Tibial artery (tissue), 4 donors: ENCODE measurements at regions not wholly inside any gene's neighbourhood (a gene's known extent, or its start where the extent isn't known, plus 50 kb on each side); places are given as distances from the start of the nearest gene placed in this dataset.
"Not testable (repeated sequence)": the region's sequence is repeated elsewhere in the genome, so short reads cannot be mapped to it uniquely, and the experiment has no call there.

Experiments
- DNase-seq, 2 donors: peaks; one replicate each; pipeline ENCODE4 v3.0.0-alpha.2; 2019
- H3K27ac ChIP-seq, 2 donors: fragments of 200-600 bp; sonication (generic) in 1 of 2; 1 replicate in 1 of 2; 2 replicates in 1 of 2; pipeline ENCODE4 v1.5.1; 2018 to 2019; ENCODE audit warnings: mild to moderate bottlenecking in 1 of 2
- H3K27me3 ChIP-seq, 2 donors: fragments of 200-600 bp; sonication (generic) in 1 of 2; one replicate each; pipeline versions ENCODE4 v1.5.1 to v1.6.0; 2016 to 2019
- H3K36me3 ChIP-seq, 3 donors: fragments of 200-600 bp; sonication (generic) in 2 of 3; one replicate each; pipeline ENCODE4 v1.5.1; 2016 to 2019; ENCODE audit warnings: mild to moderate bottlenecking in 2 of 3
- H3K4me1 ChIP-seq, 4 donors: fragments of 200-600 bp; sonication (generic) in 2 of 4; 1 replicate in 3 of 4; 2 replicates in 1 of 4; pipeline ENCODE4 v1.5.1; 2016 to 2019
- H3K4me3 ChIP-seq, 2 donors: fragments of 200-600 bp; sonication (generic) in 1 of 2; 1 replicate in 1 of 2; 2 replicates in 1 of 2; pipeline ENCODE4 v1.5.1; 2018 to 2019; ENCODE audit warnings: mild to moderate bottlenecking in 2 of 2
- H3K9me3 ChIP-seq, 3 donors: fragments of 200-600 bp; sonication (generic) in 1 of 3; one replicate each; pipeline ENCODE4 v1.5.1; 2016 to 2019
- CTCF ChIP-seq, 2 experiments: fragments of 200-600 bp in 1 of 2; fragments of 450-650 bp in 1 of 2; IDR thresholded peaks; one replicate each; pipeline ENCODE4 v1.5.1; 2017 to 2019; ENCODE audit warnings: antibody characterized with exemption in 2 of 2, mild to moderate bottlenecking in 1 of 2, moderate library complexity in 1 of 2
- intact Hi-C: fragments of 100-400 bp; cut with DNase I; formaldehyde crosslinking; loops from one replicate; pipeline ENCODE4 v1.15.0; 2023; ENCODE audit warnings: low total_unique reads

GRCh38 chr6:68235326-68235784 lies 399.7 kb upstream of the ADGRB3 start:
- no peak overlapping the region for H3K4me3 ChIP-seq
- no peak overlapping the region for H3K27ac ChIP-seq
- no peaks in the 10 kb centered on the region for H3K9me3 ChIP-seq
- no peaks in the 10 kb centered on the region for H3K36me3 ChIP-seq
- no peak for TF ChIP-seq CTCF (IDR thresholded peaks at IDR 0.05)
- DNase-seq: no peak
- no peaks in the 10 kb centered on the region for H3K27me3 ChIP-seq
- intact Hi-C loops: no loop called here
- no peaks in the 10 kb centered on the region for H3K4me1 ChIP-seq

GRCh38 chr6:68233623-68234022 lies 401.5 kb upstream of the ADGRB3 start:
- no peak overlapping the region for H3K4me3 ChIP-seq
- no peak for DNase-seq
- no peaks in the 10 kb centered on the region for H3K36me3 ChIP-seq
- H3K4me1 ChIP-seq: no peaks in the 10 kb centered on the region
- H3K27ac ChIP-seq: no peak overlapping the region
- H3K9me3 ChIP-seq: no peaks in the 10 kb centered on the region
- intact Hi-C loops: no loop called here
- no peak for TF ChIP-seq CTCF (IDR thresholded peaks at IDR 0.05)
- no peaks in the 10 kb centered on the region for H3K27me3 ChIP-seq

GRCh38 chr6:68229566-68229965 lies 405.5 kb upstream of the ADGRB3 start:
- H3K27me3 ChIP-seq: no peaks in the 10 kb centered on the region
- no peak overlapping the region for H3K27ac ChIP-seq
- no peaks in the 10 kb centered on the region for H3K36me3 ChIP-seq
- no peak overlapping the region for H3K4me3 ChIP-seq
- H3K4me1 ChIP-seq: no peaks in the 10 kb centered on the region
- intact Hi-C loops: no loop called here
- TF ChIP-seq CTCF (IDR thresholded peaks at IDR 0.05): no peak
- DNase-seq: no peak
- H3K9me3 ChIP-seq: no peaks in the 10 kb centered on the region

- no peaks in the 10 kb centered on the region for H3K36me3 ChIP-seq
- intact Hi-C loops: no loop called here
- H3K27ac ChIP-seq: no peak overlapping the region
- DNase-seq: no peak
- no peaks in the 10 kb centered on the region for H3K4me1 ChIP-seq
- no peak overlapping the region for H3K4me3 ChIP-seq
- no peaks in the 10 kb centered on the region for H3K27me3 ChIP-seq
- TF ChIP-seq CTCF (IDR thresholded peaks at IDR 0.05): no peak
- no peaks in the 10 kb centered on the region for H3K9me3 ChIP-seq
Observed at GRCh38 chr6:68226460-68226859, 408.6 kb upstream of the ADGRB3 start.

- no peaks in the 10 kb centered on the region for H3K4me1 ChIP-seq
- H3K9me3 ChIP-seq: no peaks in the 10 kb centered on the region
- H3K36me3 ChIP-seq: no peaks in the 10 kb centered on the region
- no peak overlapping the region for H3K27ac ChIP-seq
- H3K4me3 ChIP-seq: no peak overlapping the region
- TF ChIP-seq CTCF (IDR thresholded peaks at IDR 0.05): no peak
- no peaks in the 10 kb centered on the region for H3K27me3 ChIP-seq
- intact Hi-C loops: no loop called here
- no peak for DNase-seq
Observed at GRCh38 chr6:68225729-68226128, 409.4 kb upstream of the ADGRB3 start.

- intact Hi-C loops: no loop called here
- TF ChIP-seq CTCF (IDR thresholded peaks at IDR 0.05): no peak
- no peaks in the 10 kb centered on the region for H3K36me3 ChIP-seq
- H3K9me3 ChIP-seq: no peaks in the 10 kb centered on the region
- H3K4me1 ChIP-seq: no peaks in the 10 kb centered on the region
- H3K27ac ChIP-seq: no peak overlapping the region
- no peaks in the 10 kb centered on the region for H3K27me3 ChIP-seq
- no peak for DNase-seq
- H3K4me3 ChIP-seq: no peak overlapping the region
Observed at GRCh38 chr6:68211242-68211795, 423.8 kb upstream of the ADGRB3 start.

GRCh38 chr6:68207612-68208011 lies 427.5 kb upstream of the ADGRB3 start:
- H3K27ac ChIP-seq, H3K4me1 ChIP-seq, H3K9me3 ChIP-seq, DNase-seq, H3K4me3 ChIP-seq, H3K27me3 ChIP-seq, intact Hi-C loops, H3K36me3 ChIP-seq: not testable (repeated sequence)
